ENCODE measurements at regions not wholly inside any gene's neighbourhood (a gene's known extent, or its start where the extent isn't known, plus 50 kb on each side); places are given as distances from the start of the nearest gene placed in this dataset.

- no peak for DNase-seq
Observed at GRCh38 chr20:52921340-52921739, 50.8 kb upstream of the TSHZ2 start.

GRCh38 chr20:52918311-52918710 is 53.8 kb upstream of the TSHZ2 start:
- DNase-seq, result no peak

GRCh38 chr20:52915564-52915963 is 56.6 kb upstream of the TSHZ2 start:
- no peak for DNase-seq

DNA sequence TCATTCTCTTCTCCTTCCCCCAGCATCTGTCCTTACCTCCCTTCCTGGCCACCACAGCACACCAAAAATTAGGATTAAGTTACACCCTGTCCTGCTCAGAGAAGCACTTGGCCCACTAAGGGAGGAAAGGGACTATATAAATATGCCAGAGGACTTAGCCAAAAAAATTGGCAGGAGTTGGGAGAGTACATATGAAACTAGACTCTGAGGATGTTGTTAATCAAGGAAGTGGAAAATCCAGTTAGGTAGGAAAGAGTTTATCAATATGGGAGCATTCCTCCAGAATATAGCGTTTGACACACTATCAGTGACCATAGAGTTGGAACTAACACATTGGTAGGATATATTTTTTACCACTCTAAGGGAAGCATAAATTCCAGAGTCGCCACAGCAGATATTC is 57.3 kb upstream of the TSHZ2 start:
- no peak for DNase-seq

- DNase-seq, result no peak
Observed at GRCh38 chr20:52913650-52914387, 58.3 kb upstream of the TSHZ2 start.

DNA sequence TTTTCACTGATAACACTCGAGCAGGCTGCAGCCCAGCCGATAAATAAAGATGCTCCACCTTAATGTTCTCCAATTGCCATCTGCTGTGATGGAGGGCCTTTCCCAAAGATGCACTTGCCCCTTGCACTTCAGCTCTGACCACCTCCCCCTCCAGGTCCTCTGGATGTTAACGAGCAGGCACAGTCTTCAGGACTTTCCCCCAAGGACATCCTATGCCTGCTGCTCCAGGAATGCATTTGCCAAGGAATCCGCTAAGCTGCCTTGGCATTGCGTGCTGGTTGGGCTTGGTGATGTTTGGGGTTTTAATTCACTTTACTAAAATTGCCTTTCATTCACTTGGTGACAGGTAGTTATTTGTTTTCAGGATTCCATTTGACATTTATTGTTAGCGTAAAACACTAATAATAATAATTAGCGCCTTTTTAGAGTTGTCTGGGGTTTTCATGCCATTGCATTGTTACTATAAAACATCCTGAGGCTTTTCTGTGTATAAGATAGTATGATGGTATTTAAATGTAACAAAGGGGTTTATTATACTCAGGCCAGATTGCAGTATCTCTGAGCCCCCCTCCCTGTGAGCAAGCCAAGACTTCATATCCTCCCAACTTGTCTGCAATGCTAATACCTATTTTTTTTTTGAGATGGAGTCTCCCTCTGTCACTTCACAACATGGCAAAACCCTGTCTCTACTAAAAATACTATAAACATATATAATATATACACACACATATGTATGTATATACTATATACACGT is 66.7 kb upstream of the TSHZ2 start:
- DNase-seq, result no peak

- no peak for DNase-seq
Observed at GRCh38 chr20:52904837-52905236, 67.3 kb upstream of the TSHZ2 start.

DNA sequence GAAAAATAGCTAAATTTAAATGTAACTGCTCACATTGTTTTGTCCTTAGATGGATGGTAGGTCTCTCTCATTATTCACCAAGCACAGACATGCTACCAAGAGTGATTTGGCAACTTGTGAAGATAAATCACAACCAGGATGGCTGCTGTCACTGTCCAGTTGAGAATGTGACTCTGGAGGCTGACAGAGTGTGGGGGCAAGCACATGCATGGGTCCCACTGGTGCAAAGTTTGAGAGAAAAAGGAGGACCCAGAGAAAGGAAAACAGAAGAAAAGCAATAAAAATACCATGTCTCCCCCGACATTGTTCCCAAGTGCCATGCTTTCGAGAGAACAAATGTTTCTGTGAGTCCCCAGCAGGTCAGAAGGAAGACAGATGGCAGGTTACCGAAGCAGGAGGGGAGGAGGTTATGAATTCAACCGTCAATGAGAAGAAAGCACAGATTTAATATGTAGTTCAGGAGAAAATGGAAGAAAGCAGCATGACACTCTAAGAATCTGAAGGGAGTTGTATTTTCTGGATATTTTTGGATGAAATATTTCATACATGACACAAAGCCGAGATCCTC is 73.0 kb upstream of the TSHZ2 start:
- no peak for DNase-seq

- no peak for DNase-seq
Observed at GRCh38 chr20:52896348-52896747, 75.8 kb upstream of the TSHZ2 start.

DNA sequence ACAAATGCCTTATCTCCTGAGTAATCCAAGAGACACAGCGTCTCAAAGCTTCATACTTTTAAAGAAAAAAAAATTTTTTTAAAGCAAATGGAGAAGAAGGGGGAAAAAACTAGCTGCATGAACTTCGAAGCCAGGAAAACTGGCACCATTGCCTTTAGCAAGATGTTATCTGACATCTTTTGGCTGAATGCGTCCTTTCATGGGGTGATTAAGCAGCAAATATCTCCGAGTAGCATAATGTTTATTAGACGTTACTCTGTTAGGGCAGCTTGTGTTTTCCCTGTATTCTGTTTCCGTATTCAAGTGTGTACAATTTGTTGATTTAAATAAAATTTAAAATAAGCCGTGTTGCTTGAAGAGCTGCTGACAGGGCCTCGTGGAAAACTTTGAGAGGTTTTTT is 76.5 kb upstream of the TSHZ2 start:
- no peak for DNase-seq

- DNase-seq, result no peak
Observed at GRCh38 chr20:52895235-52895634, 76.9 kb upstream of the TSHZ2 start.

GRCh38 chr20:52893498-52893897 is 78.7 kb upstream of the TSHZ2 start:
- no peak for DNase-seq

- DNase-seq, result no peak
Observed at GRCh38 chr20:52892023-52892422, 80.1 kb upstream of the TSHZ2 start.

- no peak for DNase-seq
Observed at GRCh38 chr20:52890130-52890529, 82.0 kb upstream of the TSHZ2 start.

DNA sequence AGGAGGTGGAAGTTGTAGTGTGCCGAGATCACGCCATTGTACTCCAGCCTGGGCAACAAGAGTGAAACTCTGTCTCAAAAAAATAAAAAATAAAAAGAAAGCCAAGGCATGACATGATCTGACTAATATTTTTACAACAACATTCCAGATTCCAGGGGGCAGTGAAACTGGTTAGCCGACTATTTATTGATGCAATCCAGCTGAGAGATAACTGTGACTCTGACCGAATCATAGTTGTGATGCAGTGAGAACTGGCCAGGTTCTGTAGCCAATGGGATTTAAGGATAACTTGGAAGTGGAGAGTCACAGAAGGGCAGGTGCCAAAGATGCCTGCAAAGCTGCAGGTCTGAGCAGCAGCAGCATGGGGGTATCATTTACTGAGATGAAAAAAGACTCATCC is 82.9 kb upstream of the TSHZ2 start:
- no peak for DNase-seq

DNA sequence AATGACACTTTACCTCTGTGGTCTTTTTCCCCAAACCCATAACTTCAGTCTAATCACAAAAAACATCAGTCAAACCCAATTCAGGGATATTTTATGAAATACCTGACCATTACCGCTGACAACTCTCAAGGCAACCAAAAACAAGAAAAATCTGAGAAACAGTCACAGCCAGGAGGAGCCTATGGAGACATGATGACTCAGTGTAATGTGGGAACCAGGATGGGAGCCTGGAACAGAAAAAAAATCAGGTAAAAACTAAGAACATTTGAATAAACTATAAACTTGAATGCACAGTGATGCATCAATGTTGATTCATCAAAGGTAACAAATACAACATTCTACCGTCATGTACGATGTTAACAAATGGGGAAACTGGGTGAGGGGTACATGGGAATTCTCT is 84.1 kb upstream of the TSHZ2 start:
- DNase-seq, result no peak

DNA sequence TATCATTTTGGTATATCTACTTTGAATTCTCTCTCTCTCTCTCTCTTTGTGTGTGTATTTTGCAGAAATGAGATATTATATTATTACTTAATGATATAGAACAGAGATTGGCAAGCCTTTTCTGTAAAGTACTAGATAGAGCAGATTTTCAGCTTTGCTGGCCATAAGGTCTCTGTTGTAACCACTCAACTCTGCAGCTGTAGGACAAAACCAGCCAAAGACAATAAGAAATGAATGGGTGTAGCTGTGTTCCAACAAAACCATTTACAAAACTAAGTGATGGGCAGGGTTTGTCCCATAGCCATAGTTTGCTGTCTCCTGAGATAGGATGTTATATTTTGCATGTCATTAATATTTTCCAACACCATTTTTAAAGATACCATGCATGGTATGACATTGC is 91.2 kb upstream of the TSHZ2 start:
- DNase-seq, result no peak

GRCh38 chr20:52880259-52880658 is 91.9 kb upstream of the TSHZ2 start:
- DNase-seq, result no peak

DNA sequence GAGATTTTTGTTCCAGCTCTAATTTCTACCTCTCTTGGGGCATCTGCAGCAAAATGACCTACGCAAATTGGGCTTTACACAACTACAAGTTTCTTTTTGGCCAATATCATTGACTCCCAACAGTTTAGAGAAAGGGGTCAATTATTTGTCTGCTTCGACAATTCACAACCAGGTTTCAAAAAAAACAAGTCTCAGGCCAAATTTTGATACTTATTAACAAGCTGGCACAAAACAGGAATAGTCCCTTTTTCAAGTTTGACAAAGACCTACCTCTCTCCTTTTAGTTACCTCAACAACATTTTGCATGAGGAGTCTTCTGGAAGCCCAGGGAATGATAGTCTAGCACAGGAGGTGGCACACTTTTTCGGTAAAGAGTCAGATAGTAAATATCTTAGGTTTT is 97.9 kb upstream of the TSHZ2 start:
- no peak for DNase-seq

DNA sequence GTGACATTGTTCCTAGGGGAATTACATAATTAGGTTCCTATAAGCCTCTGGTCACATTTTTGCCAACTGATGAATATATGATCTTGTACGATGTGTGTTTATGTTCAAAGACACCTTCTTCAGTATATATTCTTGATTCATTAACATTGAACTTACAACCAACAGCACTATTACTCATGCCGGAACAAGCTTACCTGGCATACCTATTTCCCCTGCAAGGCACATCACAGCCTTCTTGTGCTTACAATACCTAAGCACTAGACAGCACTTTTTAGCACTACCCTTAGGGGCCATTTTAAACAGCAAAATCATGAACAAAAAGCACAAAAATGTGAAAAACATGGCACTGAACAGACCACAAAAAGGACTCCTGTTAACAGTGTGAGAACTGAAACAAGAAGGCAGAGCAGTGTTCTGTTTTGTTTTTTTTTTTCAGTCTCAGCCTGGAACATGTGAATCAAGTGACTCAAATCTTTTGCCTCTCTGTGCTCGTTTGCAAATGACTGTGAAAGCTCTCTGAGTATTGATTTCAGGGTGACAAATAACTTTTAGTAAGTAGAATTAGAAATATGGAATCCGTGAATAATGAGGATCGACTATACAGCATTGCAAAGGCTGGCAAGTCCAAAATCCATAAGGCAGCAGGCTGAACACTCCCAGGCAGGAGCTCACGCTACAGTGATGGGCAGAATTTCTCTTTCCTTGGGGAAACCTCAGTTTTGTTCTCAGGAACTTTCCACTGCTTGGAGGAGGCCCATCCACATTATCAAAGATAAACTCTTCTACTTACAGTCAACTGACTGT is 102.3 kb upstream of the TSHZ2 start:
- no peak for DNase-seq

DNA sequence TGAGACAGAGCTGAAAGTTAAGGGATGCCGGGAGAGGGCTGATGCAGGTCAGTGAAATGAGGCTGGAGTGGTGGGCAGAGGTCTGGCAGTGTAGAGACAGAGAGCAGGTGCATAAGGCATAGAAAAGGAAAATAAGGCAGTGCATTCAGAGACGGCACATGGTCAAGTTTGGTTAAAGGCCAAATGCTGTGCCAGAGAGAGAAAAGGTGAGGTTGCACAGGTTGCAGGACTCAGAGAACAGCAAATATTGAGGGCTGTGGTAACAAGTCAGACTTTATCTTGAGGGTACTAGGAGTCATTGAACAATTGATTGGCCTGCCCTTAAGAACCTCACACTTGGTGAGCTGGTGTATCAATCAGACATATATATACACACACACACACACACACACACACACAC is 102.9 kb upstream of the TSHZ2 start:
- no peak for DNase-seq

DNA sequence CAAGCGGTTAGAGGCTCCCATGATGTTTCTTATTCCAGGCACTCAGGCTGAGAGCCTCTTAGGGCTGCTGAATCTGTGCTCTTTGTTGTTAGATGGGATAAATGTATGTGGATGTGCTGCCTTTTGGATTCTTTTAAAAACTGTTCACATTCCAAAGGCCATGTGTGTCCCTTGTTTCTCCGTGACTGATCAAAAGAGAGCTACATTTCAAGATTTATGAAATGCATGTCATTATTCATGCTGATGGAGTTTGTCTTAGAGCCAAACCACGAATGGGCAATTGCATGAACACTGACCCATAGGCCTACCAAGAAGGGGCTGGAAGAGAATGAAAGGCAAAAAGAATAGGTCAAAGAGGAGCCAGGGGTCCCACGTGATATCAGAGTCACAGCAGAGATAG is 104.9 kb upstream of the TSHZ2 start:
- DNase-seq, result no peak

DNA sequence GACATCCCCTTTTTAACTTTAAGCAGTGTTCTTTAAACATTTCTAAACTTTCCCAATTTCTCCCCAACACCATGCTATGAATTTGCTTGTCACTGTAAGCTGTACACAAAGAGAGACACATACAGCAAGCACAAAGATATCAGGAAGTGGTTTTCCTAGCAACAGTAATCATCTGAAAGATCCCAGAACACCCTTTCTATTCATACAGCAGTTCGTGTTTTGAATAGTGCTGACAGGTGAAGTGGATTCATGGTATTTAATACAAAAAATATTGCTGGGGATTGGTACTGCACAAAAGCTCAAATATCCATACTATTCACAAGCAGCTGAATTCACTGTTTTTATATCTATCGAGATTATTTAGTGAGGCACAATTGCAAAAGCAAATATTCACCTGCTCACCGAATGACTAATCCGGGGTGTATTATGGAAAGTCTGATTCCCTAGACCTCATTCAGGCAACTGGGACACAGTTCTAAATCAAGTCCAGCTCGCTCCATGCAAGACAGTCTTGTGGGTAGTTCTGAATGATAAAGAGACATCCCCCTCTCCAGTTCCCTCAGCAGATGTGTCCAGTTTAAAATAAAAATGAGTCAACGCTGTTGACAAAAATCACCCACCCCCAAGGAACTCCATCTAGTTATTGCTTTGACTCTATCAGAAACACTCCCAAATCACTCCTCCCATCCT is 107.1 kb upstream of the TSHZ2 start:
- no peak for DNase-seq
